Transverse colon (tissue), 4 donors: ENCODE measurements at regions not wholly inside any gene's neighbourhood (a gene's known extent, or its start where the extent isn't known, plus 50 kb on each side); places are given as distances from the start of the nearest gene placed in this dataset.

Experiments
- DNase-seq: peaks from one replicate; pipeline ENCODE4 v3.0.0-alpha.2; 2019
- H3K27ac ChIP-seq, 4 donors: fragments of 200-600 bp; sonication (generic); 2 replicates each; pipeline ENCODE4 v1.5.1; 2016 to 2018; ENCODE audit warnings: inconsistent platforms in 4 of 4
- H3K27me3 ChIP-seq: fragments of 200-600 bp; sonication (generic); 2 replicates; pipeline ENCODE4 v1.5.1; 2017; ENCODE audit warnings: inconsistent platforms
- H3K36me3 ChIP-seq, 4 donors: fragments of 200-600 bp; sonication (generic); 2 replicates each; pipeline ENCODE4 v1.5.1; 2017 to 2019; ENCODE audit warnings: inconsistent platforms in 4 of 4
- H3K4me1 ChIP-seq, 4 donors: fragments of 200-600 bp; sonication (generic); 2 replicates each; pipeline ENCODE4 v1.5.1; 2017 to 2020; ENCODE audit warnings: inconsistent platforms in 4 of 4
- H3K4me3 ChIP-seq, 4 donors: fragments of 200-600 bp; sonication (generic); 1 replicate in 1 of 4; 2 replicates in 3 of 4; pipeline versions ENCODE4 v1.5.1 to v1.6.1; 2017 to 2019; ENCODE audit warnings: inconsistent platforms in 4 of 4
- H3K9me3 ChIP-seq, 2 donors: fragments of 200-600 bp; sonication (generic); 2 replicates each; pipeline ENCODE4 v1.5.1; 2017 to 2019; ENCODE audit warnings: inconsistent platforms in 2 of 2
- EP300 ChIP-seq: sonication (generic); formaldehyde crosslinking; IDR thresholded peaks from one replicate; pipeline ENCODE4 v1.6.1; 2017; ENCODE audit warnings: antibody characterized with exemption, low read depth
- POLR2A ChIP-seq: fragments of 450-650 bp; IDR thresholded peaks from one replicate; pipeline ENCODE4 v1.6.1; 2016; ENCODE audit warnings: antibody characterized with exemption, mild to moderate bottlenecking, moderate library complexity
- POLR2AphosphoS5 ChIP-seq, 3 donors: sonication (generic); formaldehyde crosslinking; IDR thresholded peaks; one replicate each; pipeline ENCODE4 v1.6.1; 2016; ENCODE audit warnings: antibody characterized with exemption in 3 of 3
- WGBS, 2 donors: methylation state at CpG; one replicate each; pipeline ENCODE4 v1.1.5; 2018; ENCODE audit warnings: low coverage in 1 of 2; 5-methylcytosine and 5-hydroxymethylcytosine counted together
- in situ Hi-C, 4 donors: fragments of 200-750 bp; cut with MboI; loops; one replicate each; pipeline versions ENCODE4 v1.15.0 to v1.15.1; 2017; ENCODE audit warnings: low sequenced_read_pairs in 3 of 4, low pct_ligation_motif_present in 1 of 4, low pct_unique_long_range_greater_than_20kb in 1 of 4
- intact Hi-C: fragments of 100-400 bp; cut with DNase I; formaldehyde crosslinking; loops from one replicate; pipeline ENCODE4 v1.15.1; 2023; ENCODE audit warnings: low total_unique reads
- TF ChIP-seq, protein P1 (sequence below), 5 experiments: fragments of 200-600 bp in 3 of 5; fragments of 450-650 bp in 2 of 5; sonication (generic) in 3 of 5; IDR thresholded peaks; 1 replicate in 2 of 5; 2 replicates in 3 of 5; pipeline ENCODE4 v1.5.1; 2016 to 2017; ENCODE audit warnings: antibody characterized with exemption in 5 of 5, inconsistent platforms in 3 of 5, mild to moderate bottlenecking in 2 of 5, moderate library complexity in 1 of 5

- H3K4me1 ChIP-seq, result peaks cover 0 to 24% (median 7%) of the 10 kb centered on the region in 4 donors
- DNase-seq, result no peak
- TF ChIP-seq POLR2A (no peak), POLR2AphosphoS5 (IDR thresholded peaks at IDR 0.05) (no peak), EP300 (no peak)
- TF ChIP-seq, protein P1, sequence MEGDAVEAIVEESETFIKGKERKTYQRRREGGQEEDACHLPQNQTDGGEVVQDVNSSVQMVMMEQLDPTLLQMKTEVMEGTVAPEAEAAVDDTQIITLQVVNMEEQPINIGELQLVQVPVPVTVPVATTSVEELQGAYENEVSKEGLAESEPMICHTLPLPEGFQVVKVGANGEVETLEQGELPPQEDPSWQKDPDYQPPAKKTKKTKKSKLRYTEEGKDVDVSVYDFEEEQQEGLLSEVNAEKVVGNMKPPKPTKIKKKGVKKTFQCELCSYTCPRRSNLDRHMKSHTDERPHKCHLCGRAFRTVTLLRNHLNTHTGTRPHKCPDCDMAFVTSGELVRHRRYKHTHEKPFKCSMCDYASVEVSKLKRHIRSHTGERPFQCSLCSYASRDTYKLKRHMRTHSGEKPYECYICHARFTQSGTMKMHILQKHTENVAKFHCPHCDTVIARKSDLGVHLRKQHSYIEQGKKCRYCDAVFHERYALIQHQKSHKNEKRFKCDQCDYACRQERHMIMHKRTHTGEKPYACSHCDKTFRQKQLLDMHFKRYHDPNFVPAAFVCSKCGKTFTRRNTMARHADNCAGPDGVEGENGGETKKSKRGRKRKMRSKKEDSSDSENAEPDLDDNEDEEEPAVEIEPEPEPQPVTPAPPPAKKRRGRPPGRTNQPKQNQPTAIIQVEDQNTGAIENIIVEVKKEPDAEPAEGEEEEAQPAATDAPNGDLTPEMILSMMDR (IDR thresholded peaks at IDR 0.05), result no peak
- in situ Hi-C loops, result no loop called here
- H3K36me3 ChIP-seq, result no peaks in the 10 kb centered on the region
- intact Hi-C loops, result no loop called here
- H3K27ac ChIP-seq, result no peak overlapping the region
- no peak overlapping the region for H3K4me3 ChIP-seq
- no peaks in the 10 kb centered on the region for H3K9me3 ChIP-seq
- no peaks in the 10 kb centered on the region for H3K27me3 ChIP-seq
Observed at GRCh38 chr2:116924509-116924908, 890.0 kb upstream of the DDX18 start.

DNA sequence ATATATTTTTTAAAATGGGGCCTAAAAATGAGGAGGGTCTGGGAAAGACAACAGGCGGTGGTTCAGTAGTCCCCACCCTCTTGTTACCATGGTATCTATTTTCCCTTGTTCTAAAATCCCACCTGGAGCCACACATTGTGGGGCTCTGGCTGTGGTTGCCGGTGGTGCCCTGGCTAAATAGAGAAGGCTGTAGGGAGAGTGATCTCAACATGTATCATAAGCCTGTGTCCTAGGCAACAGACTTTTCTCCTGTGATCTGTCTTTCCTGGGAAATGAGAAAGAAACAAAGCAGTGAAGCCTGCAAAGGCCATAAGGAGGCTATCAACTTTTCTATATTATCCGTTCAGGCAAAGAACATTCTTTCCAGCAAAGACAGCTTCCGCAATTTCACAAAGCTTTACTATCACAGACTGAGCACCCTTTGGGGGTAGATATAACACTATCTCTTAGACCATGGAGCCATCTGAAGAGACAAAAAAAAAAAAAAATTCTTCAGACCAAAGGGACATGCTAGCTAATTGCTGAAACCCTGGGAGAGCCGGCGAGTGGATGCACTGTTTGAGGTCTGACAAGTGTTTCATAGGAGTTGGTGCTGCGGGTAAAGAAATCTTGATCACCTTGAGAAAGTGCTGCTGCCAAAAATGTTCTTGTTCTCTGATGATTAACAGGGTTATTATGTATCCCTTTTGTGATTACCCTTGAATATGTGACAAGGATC lies 879.2 kb upstream of the DDX18 start:
- WGBS, 2 donors, result 78 to 85% methylated on average over 6 to 7 of the region's 7 CpGs
- intact Hi-C loops (no loop called here), in situ Hi-C loops (no loop called here)
- Histone ChIP-seq H3K4me1 (no peaks in the 10 kb centered on the region), H3K9me3 (no peaks in the 10 kb centered on the region), H3K36me3 (no peaks in the 10 kb centered on the region), H3K27ac (no peak overlapping the region), H3K4me3 (no peak overlapping the region), H3K27me3 (no peaks in the 10 kb centered on the region)
- no peak for DNase-seq
- TF ChIP-seq, protein P1 (IDR thresholded peaks at IDR 0.05), result no peak
- TF ChIP-seq EP300 (no peak), POLR2AphosphoS5 (IDR thresholded peaks at IDR 0.05) (no peak), POLR2A (no peak)

DNA sequence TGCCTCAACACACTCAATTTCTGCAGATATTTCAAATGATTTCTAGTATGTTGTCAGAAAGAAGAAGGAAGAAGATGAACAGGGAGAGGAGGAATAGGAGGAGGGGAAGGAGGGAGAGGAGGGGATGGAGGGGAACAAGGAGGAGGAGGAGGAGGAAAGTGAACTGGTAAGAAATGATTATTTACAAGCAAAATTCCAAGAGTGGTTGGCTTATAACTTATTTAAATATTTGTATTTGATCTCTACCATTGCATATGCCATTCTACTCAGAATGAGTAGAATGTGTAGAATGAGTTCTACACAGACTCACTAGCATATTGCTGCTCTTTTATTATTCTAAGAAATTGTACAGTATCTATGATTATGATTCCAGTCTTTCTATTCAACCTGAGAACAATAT lies 866.2 kb upstream of the DDX18 start:
- H3K27ac ChIP-seq, result no peak overlapping the region
- no peak for DNase-seq
- no peaks in the 10 kb centered on the region for H3K4me1 ChIP-seq
- in situ Hi-C loops, result no loop called here
- TF ChIP-seq EP300, result no peak
- TF ChIP-seq, protein P1 (IDR thresholded peaks at IDR 0.05), result no peak
- TF ChIP-seq POLR2A, result no peak
- no peak for TF ChIP-seq POLR2AphosphoS5 (IDR thresholded peaks at IDR 0.05)
- no peaks in the 10 kb centered on the region for H3K27me3 ChIP-seq
- intact Hi-C loops, result no loop called here
- H3K36me3 ChIP-seq, result no peaks in the 10 kb centered on the region
- no peaks in the 10 kb centered on the region for H3K9me3 ChIP-seq
- no peak overlapping the region for H3K4me3 ChIP-seq

DNA sequence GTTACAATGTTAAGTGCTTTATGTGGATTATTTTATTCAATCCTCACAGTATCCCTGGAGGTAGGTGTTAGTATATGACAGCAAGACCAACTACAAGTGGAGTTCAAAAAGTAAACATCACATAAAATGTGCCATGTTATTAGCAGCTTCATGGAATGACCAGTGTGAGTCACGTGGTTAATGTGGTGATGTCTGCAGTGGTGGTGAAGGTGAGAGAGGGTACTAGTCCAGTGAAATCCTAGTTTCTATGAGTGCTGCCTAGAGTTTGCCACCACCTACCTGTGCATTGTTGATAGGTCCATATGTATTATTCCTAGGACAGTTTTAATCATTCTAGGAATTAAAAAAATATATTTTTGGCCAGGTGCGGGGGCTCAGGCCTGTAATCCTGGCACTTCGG lies 865.2 kb upstream of the DDX18 start:
- no peak overlapping the region for H3K27ac ChIP-seq
- 83 to 93% methylated on average over 3 of the region's 3 CpGs for WGBS, 2 donors
- DNase-seq, result no peak
- H3K4me1 ChIP-seq, result no peaks in the 10 kb centered on the region
- TF ChIP-seq POLR2AphosphoS5 (IDR thresholded peaks at IDR 0.05) (no peak), POLR2A (no peak), EP300 (no peak)
- TF ChIP-seq, protein P1 (IDR thresholded peaks at IDR 0.05), result no peak
- no peaks in the 10 kb centered on the region for H3K27me3 ChIP-seq
- H3K36me3 ChIP-seq, result no peaks in the 10 kb centered on the region
- H3K4me3 ChIP-seq, result no peak overlapping the region
- no peaks in the 10 kb centered on the region for H3K9me3 ChIP-seq
- intact Hi-C loops (no loop called here), in situ Hi-C loops (no loop called here)
